UCSD-AML1 (cell line): ENCODE measurements at regions not wholly inside any gene's neighbourhood (a gene's known extent, or its start where the extent isn't known, plus 50 kb on each side); places are given as distances from the start of the nearest gene placed in this dataset.

ENCODE experiments used
- DNase-seq: peaks from one replicate; lab custom pipeline; 2025; ENCODE audit not compliant: unreplicated experiment; lab: John Stamatoyannopoulos, UW

- peak; percentile 42 for DNase-seq
Measured at GRCh38 chr11:10641912-10642697, 51.5 kb downstream of the IRAG1 start.

- DNase-seq = no peak
Measured at GRCh38 chr11:10641177-10641911, 52.2 kb downstream of the IRAG1 start.

GRCh38 chr11:10640308-10640707, 53.2 kb downstream of the IRAG1 start:
- DNase-seq = no peak

- DNase-seq = no peak
Measured at GRCh38 chr11:10639350-10639749, 54.2 kb downstream of the IRAG1 start.

- no peak for DNase-seq
Measured at GRCh38 chr11:10638316-10638925, 55.1 kb downstream of the IRAG1 start.

GRCh38 chr11:10637731-10638151, 55.8 kb downstream of the IRAG1 start:
- DNase-seq = no peak

GRCh38 chr11:10634407-10634806, 59.1 kb downstream of the IRAG1 start:
- no peak for DNase-seq

- no peak for DNase-seq
Measured at GRCh38 chr11:10633261-10633660, 60.3 kb downstream of the IRAG1 start.

- no peak for DNase-seq
Measured at GRCh38 chr11:10632483-10632882, 61.1 kb downstream of the IRAG1 start.

GRCh38 chr11:10631761-10632160, 61.8 kb downstream of the IRAG1 start:
- no peak for DNase-seq

GRCh38 chr11:10629411-10630002, 61.0 kb upstream of the LYVE1 start:
- no peak for DNase-seq

- DNase-seq = no peak
Measured at GRCh38 chr11:10628508-10629236, 60.2 kb upstream of the LYVE1 start.

GRCh38 chr11:10627816-10628215, 59.4 kb upstream of the LYVE1 start:
- DNase-seq = no peak

- DNase-seq = no peak
Measured at GRCh38 chr11:10627291-10627690, 58.8 kb upstream of the LYVE1 start.

- no peak for DNase-seq
Measured at GRCh38 chr11:10625982-10626311, 57.5 kb upstream of the LYVE1 start.

- DNase-seq = no peak
Measured at GRCh38 chr11:10625281-10625981, 57.0 kb upstream of the LYVE1 start.

GRCh38 chr11:10623797-10624761, 55.6 kb upstream of the LYVE1 start:
- peak; percentile 64 for DNase-seq

GRCh38 chr11:10622957-10623791, 54.7 kb upstream of the LYVE1 start:
- peak; percentile 44 for DNase-seq
